ENCODE measurements at regions not wholly inside any gene's neighbourhood (a gene's known extent, or its start where the extent isn't known, plus 50 kb on each side); places are given as distances from the start of the nearest gene placed in this dataset.

DNA sequence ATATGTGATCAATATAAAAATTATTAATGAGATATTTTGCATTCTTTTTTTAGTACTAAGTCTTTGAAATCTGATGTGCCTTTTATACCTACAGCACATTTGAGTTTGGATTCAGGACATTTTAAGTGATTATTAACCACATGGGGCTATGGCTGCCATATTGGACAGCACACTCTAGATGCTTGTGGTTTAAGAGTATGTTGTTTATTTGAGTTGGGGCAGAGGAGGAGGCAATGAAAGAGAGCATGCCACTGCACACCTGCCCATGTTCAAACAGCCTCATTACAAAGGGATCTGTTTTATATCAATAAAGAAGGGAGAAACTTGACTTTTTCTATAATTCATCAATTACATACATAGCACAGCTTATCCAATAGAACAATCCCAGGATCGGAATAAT lies 99.4 kb upstream of the EDEM3 start:
- TF ChIP-seq, protein P1, sequence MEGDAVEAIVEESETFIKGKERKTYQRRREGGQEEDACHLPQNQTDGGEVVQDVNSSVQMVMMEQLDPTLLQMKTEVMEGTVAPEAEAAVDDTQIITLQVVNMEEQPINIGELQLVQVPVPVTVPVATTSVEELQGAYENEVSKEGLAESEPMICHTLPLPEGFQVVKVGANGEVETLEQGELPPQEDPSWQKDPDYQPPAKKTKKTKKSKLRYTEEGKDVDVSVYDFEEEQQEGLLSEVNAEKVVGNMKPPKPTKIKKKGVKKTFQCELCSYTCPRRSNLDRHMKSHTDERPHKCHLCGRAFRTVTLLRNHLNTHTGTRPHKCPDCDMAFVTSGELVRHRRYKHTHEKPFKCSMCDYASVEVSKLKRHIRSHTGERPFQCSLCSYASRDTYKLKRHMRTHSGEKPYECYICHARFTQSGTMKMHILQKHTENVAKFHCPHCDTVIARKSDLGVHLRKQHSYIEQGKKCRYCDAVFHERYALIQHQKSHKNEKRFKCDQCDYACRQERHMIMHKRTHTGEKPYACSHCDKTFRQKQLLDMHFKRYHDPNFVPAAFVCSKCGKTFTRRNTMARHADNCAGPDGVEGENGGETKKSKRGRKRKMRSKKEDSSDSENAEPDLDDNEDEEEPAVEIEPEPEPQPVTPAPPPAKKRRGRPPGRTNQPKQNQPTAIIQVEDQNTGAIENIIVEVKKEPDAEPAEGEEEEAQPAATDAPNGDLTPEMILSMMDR (IDR thresholded peaks at IDR 0.05; ENCODE audit: insufficient read depth, low read depth, low read length), result no peak
- Histone ChIP-seq H3K36me3 (ENCODE audit: insufficient read depth, low read length) (no peaks in the 10 kb centered on the region), H3K4me3 (ENCODE audit: insufficient read depth, low read depth, low read length) (no peak overlapping the region), H3K4me2 (ENCODE audit: low read length) (peak overlapping the region; percentile 43), H3K79me2 (ENCODE audit: insufficient read depth, low read length) (no peaks in the 10 kb centered on the region), H3K9me3 (ENCODE audit: insufficient read depth, low read depth, low read length) (no peaks in the 10 kb centered on the region), H3K27ac (ENCODE audit: low read depth, low read length) (no peak overlapping the region), H2AFZ (ENCODE audit: low read depth, low read length) (no peak overlapping the region), H3K4me1 (ENCODE audit: insufficient read depth, low read length) (peaks cover 9% of the 10 kb centered on the region), H3K9ac (ENCODE audit: low read length) (no peak overlapping the region), H4K20me1 (ENCODE audit: insufficient read depth, low read length) (no peaks in the 10 kb centered on the region), H3K27me3 (ENCODE audit: insufficient read depth, low read length) (no peaks in the 10 kb centered on the region)
- DNase-seq (ENCODE audit: low read depth) (no peak), FAIRE-seq (no peak)
- Mint-ChIP-seq H3K9me3 (ENCODE audit: unreplicated experiment) (no peaks in the 10 kb centered on the region), H3K27me3 (ENCODE audit: low read depth, unreplicated experiment) (no peaks in the 10 kb centered on the region), H3K4me1 (ENCODE audit: low read depth, unreplicated experiment) (peaks cover 9% of the 10 kb centered on the region), H3K27ac (ENCODE audit: unreplicated experiment) (peak overlapping the region; percentile 51), H3K36me3 (ENCODE audit: low read depth, unreplicated experiment) (no peaks in the 10 kb centered on the region), H3K4me3 (ENCODE audit: unreplicated experiment) (no peak overlapping the region)

DNA sequence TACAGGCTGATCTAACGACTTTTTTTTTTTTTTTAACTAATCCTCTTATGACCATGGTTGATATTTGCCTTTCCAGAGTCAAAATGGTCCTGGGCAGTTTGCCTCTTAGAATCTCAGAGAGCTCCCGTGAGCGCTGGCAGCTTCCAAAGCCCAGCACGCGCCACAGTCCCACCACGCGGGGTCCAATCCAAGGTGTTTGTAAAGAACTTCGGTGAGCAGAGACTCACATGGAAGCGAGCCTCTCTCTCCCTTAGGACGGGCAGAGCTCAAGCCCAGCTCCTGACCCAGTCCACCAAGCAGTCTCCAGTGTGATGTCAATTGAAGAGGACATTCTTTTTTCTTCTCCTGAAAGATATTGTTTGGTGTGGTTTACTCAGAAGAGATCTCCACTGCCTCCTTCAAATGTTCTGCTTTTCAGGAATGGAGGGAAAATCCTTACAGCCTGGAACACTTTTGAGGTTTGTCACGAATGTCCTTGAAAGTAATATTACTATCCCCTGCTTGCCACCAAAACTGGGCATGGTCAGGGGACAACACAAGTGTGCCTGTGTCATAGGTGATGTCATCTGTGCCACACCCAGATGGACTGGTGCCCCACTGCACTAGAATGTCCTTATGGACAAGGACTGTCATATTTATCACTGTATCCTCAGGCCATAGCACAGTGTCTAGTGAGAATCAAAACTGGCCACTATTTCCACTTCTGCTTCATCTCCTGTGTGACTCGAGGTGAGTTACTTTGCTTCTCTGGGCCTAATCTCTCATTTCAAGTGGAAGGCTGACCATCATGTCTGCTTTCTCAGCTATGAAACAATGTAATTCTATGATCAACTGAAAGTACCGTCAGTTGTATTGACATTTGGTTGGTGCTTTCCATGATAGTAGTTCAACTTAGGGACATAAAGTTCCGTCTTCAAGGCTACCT lies 97.4 kb upstream of the EDEM3 start:
- Histone ChIP-seq H2AFZ (ENCODE audit: low read depth, low read length) (no peak overlapping the region), H3K4me3 (ENCODE audit: insufficient read depth, low read depth, low read length) (no peak overlapping the region), H3K9ac (ENCODE audit: low read length) (no peak overlapping the region), H3K4me1 (ENCODE audit: insufficient read depth, low read length) (peaks cover 9% of the 10 kb centered on the region), H3K27me3 (ENCODE audit: insufficient read depth, low read length) (no peaks in the 10 kb centered on the region), H3K4me2 (ENCODE audit: low read length) (no peak overlapping the region), H3K36me3 (ENCODE audit: insufficient read depth, low read length) (no peaks in the 10 kb centered on the region), H3K27ac (ENCODE audit: low read depth, low read length) (no peak overlapping the region), H4K20me1 (ENCODE audit: insufficient read depth, low read length) (no peaks in the 10 kb centered on the region), H3K79me2 (ENCODE audit: insufficient read depth, low read length) (no peaks in the 10 kb centered on the region), H3K9me3 (ENCODE audit: insufficient read depth, low read depth, low read length) (no peaks in the 10 kb centered on the region)
- no peaks in the 10 kb centered on the region for H3K27me3 Mint-ChIP-seq (ENCODE audit: low read depth, unreplicated experiment)
- H3K4me3 Mint-ChIP-seq (ENCODE audit: unreplicated experiment), result no peak overlapping the region
- peaks cover 9% of the 10 kb centered on the region for H3K4me1 Mint-ChIP-seq (ENCODE audit: low read depth, unreplicated experiment)
- H3K9me3 Mint-ChIP-seq (ENCODE audit: unreplicated experiment), result no peaks in the 10 kb centered on the region
- no peak for FAIRE-seq
- H3K36me3 Mint-ChIP-seq (ENCODE audit: low read depth, unreplicated experiment), result no peaks in the 10 kb centered on the region
- DNase-seq (ENCODE audit: low read depth), result no peak
- no peak overlapping the region for H3K27ac Mint-ChIP-seq (ENCODE audit: unreplicated experiment)
- no peak for TF ChIP-seq EZH2 (IDR thresholded peaks at IDR 0.05; ENCODE audit: insufficient read depth, low read length)
- TF ChIP-seq, protein P1 (IDR thresholded peaks at IDR 0.05; ENCODE audit: insufficient read depth, low read depth, low read length), result no peak

Measured in astrocyte (in vitro differentiated cells and primary cell).